ENCODE measurements at regions not wholly inside any gene's neighbourhood (a gene's known extent, or its start where the extent isn't known, plus 50 kb on each side); places are given as distances from the start of the nearest gene placed in this dataset.
"Not testable (repeated sequence)": the region's sequence is repeated elsewhere in the genome, so short reads cannot be mapped to it uniquely, and the experiment has no call there.

DNA sequence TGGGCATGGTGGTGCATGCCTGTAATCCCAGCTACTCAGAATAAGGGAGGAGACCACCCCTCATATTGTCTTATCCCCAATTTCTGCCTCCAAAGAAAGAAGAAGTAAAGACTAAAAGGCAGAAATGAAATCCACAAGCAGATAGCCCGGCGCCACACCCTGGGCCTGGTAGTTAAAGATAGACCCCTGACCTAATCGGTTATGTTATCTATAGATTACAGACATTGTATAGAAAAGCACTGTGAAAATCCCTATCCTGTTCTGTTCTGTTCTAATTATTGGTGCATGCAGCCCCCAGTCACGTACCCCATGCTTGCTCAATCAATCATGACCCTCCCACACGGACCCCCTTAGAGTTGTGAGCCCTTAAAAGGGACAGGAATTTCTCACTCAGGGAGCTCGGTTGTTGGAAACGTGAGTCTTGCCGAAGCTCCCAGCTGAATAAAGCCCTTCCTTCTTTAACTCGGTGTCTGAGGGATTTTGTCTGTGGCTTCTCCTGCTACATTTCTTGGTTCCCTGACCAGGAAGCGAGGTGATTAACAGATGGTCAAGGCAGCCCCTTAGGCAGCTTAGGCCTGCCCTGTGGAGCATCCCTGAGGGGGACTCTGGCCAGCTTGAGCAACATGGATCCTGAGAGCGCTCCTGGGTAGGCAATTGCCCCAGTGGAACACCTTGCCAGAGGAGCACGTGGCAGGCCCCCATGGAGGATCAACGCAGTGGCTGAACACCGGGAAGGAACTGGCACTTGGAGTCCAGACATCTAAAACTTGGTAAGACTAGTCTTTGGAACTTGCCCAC lies 188.7 kb upstream of the NDUFV2 start:
- DNase-seq = not testable (repeated sequence)

DNA sequence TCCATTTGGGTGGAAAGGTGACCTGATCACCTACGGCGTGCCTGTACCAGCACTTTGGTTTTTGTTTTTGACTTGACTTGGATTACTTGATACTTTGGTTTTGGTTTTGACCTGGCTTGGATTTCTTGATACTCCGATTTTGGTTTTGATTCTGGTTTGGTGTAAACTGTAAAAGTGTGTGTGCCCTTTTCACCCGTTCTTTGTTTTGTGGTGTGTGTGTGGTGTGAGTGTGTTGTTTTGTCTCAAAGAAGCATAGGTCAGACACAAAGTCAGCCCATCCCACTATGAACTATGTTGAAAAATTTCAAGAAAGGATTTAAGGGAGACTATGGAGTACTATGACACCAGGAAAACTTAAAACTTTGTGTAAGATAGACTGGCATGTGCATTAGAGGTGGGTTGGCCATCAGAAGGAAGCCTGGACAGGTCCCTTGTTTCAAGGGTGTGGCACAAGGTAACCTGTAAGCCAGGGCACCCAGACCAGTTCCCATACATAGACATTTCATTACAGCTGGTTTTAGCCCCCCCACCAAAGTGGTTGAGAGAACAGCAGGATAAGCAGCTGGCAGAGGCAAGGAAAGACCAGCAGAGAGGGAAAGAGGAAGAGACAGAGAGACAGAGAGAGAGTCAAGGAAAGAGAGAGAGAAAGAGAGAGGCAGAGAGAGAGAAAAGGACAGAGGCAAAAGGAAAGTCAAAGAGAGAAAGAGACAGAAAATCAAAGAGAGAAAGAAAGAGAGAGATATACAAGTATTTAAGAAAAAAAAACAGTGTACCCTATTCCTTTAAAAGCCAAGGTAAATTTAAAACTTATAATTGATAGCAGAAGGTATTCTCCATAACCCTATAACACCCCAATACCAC lies 187.9 kb upstream of the NDUFV2 start:
- DNase-seq = not testable (repeated sequence)

DNA sequence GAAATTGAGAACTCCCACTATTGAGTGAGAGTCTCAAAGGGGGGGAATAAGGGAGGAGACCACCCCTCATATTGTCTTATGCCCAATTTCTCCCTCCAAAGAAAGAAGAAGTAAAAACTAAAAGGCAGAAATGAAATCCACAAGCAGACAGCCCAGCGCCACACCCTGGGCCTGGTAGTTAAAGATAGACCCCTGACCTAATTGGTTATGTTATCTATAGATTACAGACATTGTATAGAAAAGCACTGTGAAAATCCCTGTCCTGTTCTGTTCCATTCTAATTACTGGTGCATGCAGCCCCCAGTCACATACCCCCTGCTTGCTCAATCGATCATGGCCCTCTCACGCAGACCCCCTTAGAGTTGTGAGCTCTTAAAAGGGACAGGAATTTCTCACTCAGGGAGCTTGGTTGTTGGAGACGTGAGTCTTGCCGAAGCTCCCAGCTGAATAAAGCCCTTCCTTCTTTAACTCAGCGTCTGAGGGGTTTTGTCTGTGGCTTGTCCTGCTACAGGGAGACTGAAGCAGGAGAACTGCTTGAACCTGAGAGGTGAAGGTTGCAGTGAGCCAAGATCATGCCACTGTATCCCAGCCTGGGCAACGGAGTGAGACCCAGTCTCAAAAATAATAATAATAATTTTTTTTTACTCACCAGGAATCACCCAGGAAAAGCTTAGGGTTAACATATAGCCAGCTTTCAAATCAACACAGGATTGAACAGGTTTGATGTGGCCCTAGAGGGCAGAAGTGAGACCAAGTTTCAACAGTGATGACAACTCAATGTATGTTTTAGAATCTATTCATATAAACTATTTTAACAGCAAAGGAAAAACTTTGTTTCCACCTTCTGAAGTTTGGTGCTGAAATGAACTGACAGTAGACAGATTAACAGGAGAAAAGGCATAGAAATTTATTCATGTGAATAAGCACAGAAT lies 181.4 kb upstream of the NDUFV2 start:
- DNase-seq = not testable (repeated sequence)

DNA sequence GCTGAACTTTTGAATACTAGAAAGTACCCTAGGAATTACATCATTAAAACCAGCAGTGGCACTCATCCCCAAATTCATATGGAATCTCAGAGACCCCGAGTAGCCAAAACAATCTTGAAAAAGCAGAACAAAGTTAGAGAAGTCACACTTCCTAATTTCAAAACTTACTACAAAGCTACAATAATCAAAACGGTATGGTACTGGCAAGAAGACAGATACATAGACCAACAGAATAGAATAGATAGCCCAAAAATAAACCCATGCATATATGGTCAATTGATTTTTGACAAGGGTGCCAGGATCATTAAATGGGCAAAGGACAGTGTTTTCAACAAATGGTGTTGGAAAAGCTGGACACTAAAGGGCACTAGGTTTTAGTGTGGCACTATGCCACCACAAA lies 176.0 kb upstream of the NDUFV2 start:
- no peak for DNase-seq

DNA sequence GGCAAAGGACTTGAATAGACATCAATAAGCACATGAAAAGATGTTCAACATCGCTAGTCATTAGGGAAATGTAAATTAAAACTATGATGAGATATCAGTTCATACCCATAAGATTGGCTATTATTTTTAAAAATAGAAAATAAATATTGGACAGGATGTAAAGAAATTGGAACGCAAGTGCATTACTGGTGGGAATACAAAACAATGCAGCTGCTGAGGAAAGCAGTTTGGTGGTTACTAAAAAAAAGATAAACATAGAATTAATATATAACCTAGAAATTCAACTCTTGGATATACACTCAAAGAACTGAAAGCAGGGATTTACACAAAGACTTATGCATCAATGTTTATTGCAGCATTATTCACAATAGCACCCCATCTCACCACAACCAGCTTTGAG lies 174.5 kb upstream of the NDUFV2 start:
- no peak for DNase-seq

DNA sequence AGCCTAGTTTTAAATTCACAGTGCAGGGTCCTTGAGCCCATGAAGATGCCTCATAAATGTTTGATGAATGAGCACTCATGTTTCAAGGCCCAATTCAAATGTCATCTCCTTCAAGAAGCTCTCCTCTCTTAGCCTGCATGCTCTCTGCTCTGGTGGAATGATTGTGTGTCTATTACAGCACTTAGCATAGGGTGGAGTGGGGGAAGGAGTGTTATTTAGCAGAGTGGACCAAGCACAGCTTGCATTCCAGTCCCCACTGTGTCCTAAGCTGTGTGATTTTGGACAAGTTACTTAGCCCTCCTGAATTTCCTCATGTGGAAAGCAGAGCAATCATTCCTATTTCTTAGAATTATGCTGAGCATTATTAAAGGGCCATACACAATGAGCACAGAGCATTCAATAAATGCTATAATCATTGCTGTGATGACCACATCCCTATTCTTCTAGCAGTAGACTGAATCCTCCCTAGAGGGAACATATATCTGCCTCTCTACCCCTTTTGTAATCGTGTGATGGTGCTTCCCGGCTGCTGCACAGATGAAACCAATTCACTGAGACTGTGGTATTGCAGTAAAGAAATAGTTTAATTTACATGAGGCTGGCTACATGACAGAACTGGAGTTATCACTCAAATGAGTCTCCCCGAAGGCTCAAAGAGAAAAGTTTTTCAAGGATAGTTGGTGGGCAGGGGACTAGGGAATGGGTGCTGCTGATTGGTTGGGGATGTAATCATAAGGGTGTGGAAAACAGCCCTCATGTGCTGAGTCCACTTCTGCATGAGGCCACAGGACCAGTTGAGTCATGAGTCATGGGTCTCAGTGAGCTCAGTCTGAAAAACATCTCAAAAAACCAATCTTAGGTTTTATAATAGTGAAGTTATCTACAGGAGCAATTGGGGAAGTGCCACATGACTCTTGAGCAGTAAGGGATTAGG lies 173.4 kb upstream of the NDUFV2 start:
- no peak for DNase-seq

DNA sequence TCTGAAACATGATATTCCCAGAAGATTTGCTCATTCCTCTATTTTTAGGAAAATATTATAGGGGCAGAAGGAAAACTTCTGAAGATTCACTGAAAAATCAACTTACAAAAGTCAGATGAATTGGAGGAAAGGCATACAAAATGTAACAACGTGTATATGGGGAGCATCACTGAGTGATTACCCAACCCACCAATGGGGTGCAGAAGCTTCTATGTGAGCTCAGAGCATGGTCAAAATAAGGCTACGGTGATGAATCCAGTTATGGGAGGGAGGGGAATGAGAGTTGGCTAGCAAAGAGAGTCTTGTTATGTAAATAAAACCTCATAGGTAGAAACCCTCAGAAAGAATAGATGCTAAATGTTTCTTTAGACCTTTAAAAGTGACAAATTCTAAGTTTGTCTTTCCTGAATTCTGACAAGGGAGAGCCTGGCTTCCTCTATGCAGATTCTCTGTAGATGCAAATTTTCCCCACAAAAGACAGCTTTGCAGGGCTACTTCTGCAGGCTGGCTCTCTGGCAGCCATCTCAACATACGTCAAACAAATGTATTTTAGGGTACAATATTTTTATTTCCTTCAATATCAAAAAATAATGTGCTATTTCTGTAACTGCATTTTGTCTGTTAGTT lies 171.4 kb upstream of the NDUFV2 start:
- no peak for DNase-seq

DNA sequence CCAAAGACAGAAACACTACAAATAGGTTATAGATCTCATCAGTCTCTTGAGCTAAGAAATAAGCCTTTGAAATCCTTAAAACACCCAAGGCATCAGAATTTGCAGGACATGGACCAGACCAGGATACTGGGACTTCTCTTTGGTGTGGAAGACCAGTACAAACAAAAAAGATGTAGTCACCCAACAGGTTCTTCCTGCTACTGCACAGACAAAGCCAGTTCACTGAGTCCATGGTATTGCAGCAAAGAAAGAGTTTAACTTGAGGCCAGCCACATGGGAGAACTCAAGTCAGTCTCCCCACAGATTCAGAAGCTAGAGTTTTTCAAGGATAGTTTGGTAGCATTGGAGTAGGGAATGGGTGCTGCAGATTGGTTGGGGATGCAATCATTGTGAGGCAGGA lies 169.6 kb upstream of the NDUFV2 start:
- DNase-seq = no peak

DNA sequence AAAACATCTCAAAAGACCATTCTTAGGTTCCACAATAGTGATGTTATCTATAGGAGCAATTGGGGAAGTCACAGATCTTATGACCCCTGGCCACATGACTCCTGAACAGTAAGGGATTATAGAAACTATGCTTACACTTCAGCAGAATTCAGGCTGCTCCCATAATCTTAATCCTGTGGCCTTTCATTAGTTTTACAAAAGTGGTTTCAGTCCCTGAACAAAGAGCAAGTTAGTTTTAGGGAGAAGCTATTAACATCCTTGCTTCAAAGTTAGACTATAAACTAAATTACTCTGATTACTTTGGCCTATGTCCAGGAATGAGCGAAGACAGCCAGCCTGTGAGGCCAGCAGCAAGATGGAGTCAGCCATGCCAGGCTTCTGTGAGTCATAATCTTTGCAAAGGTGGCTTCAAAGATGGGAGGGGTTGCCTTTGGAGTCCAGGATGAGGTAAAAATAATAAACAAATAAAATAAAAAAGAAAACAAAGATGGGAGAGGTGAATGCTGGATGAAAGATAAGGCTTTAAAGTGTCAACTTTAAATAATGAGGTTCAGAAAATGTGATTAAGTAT lies 168.7 kb upstream of the NDUFV2 start:
- no peak for DNase-seq

DNA sequence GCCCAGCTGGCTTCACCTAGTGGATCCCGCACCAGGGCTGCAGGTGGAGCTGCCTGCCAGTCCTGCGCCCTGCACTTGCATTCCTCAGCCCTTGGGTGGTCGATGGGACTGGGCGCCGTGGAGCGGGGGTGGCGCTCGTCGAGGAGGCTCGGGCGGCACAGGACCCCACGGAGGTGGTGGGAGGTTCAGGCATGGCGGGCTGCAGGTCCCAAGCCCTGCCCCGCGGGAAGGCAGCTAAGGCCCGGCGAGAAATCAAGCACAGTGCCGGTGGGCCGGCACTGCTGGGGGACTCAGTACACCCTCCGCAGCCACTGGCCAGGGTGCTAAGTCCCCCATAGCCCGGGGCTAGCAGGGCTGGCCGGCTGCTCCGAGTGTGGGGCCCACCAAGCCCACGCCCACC lies 167.2 kb upstream of the NDUFV2 start:
- DNase-seq = not testable (repeated sequence)

DNA sequence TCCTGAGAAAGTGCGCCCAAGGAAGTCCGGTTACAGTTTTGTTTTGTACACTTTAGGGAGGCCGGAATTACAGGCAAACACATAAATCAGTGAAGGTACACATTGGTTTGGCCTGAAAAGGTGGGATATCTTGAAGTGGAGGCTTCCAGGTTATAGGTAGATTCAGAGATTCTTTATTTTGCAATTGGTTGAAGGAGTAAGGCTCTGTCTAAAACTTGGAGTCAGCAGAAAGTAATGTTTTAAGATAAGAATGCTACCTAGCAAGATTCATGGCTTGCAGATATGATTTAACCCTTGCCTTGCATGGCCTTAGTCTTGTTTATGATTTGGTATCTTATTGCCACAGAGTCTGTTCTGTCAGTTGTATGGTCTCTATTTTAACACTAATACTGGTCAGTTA lies 165.9 kb upstream of the NDUFV2 start:
- DNase-seq = no peak

DNA sequence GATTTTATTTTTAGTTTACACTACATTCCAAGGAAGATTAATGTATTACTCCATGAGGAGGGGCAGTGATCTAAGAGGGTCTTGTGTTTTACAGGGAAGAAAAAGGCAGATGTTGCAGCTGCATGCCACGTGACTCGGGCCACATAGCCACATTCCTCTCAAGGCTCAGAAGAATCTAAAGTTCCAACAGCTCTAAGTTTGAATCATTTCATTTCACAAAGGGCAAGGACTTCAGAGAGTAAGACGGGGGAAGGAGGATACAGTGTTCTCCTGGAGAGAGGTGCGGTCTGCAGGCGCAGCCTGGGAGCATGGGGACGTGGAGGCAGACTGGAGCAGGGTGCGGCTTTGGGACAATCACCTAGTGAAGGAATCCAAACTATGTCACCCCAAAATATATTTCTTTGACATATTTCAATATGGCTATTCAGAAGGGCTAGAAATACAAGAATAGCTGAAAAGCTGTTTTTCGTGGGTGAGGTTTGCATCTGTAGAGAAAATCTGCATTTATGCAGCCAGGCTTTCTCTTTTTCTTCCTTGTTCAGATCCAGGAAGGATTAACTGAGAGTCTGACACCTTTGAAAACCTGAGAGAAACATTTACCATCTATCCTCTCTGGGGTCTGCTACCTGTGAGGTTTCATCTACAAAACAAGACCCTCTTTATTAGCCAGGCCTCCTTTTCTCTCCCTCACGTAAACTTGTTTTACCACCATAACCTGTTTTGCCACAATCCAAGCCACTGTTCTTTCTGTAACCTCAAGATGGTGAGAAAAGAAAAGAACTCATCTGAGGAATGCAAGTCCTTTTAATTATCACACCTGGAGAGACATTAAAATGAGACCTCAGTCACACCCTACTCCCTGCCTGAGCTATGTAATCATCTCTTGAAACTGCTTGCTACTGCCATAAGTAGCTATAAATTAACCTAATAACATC lies 165.1 kb upstream of the NDUFV2 start:
- DNase-seq = no peak

DNA sequence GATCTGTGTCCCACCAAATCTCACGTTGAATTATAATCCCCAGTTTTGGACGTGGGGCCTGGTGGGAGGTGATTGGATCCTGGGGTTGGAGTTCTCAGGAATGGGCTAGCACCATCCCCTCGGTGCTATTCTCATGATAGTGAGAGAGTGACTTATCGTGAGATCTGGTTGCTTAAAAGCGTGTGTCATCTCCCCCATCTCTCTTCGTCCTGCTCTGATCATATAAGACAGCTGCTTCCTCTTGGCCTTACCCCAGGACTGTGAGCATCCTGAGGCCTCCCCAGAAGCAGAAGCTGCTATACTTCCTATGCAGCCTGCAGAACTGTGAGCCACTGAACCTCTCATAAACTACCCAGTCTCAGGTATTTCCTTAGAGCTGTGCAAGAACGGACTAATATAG lies 163.7 kb upstream of the NDUFV2 start:
- DNase-seq = no peak

DNA sequence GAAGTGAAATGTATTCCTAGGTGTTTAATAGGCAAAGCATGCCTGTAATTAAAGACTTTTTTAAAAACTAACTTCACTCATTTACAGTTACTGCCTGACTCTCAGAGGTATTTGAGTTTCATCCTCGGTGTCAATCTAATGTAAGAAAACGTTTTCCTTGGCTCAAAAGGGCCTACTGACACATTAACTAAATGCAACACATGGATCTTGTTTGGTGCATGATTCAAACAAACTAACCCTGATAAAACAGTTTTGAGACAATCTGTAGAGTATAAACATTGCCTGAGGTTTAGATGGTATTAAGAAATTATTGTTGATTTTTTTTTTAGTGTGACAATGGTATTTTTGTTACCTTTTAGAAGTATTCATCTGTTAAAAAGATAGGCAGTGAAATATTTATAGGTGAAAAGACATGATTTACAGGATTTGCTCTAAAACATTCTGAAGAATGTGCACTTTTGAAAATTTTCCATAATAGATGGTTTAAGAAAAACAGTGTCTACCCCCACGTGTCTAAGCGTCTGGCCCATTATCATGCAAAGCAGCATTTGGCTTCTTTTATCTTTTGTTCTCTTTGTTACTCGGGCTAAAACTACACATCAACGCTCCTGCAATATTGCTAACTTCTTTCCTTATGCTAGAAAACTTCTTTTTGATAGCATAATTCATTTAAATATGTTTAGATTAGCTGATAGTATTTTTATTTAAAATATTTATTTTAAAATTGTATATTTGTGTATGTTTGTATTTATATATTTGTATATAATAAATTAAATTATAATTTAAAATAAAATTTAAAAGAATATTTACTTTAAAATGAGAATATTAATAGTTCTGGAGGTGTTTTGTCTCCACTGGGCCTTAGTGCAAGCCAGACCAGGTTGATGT lies 160.2 kb upstream of the NDUFV2 start:
- no peak for DNase-seq

DNA sequence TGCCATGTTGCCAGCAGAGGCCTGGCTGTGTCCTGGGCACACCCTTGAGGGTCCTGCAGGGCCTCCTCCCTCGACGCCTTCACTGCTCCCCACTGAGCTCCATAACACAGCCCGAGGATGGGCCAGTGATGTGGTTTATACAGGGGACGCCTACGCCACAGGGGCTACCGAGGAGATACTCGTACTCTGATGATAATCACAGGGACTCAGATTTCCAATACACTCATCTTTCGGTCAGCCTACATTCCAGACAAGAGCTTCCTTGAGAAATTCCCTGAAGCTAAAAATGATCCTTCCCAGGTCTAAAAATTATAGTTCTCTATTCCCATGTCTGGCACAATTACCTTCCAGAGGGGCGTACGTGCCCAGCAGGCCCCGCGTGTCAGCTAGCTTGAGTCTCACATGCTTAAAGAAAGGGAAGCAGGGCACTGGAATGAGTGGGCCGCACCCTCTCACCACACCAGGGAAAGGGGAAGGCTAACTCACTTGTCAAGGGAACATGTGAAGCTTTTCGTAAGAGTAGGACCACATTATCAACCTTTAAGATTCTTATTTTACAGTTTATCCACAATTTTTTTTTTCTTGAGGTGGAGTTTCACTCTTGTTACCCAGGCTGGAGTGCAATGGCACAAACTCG lies 159.5 kb upstream of the NDUFV2 start:
- DNase-seq = no peak

DNA sequence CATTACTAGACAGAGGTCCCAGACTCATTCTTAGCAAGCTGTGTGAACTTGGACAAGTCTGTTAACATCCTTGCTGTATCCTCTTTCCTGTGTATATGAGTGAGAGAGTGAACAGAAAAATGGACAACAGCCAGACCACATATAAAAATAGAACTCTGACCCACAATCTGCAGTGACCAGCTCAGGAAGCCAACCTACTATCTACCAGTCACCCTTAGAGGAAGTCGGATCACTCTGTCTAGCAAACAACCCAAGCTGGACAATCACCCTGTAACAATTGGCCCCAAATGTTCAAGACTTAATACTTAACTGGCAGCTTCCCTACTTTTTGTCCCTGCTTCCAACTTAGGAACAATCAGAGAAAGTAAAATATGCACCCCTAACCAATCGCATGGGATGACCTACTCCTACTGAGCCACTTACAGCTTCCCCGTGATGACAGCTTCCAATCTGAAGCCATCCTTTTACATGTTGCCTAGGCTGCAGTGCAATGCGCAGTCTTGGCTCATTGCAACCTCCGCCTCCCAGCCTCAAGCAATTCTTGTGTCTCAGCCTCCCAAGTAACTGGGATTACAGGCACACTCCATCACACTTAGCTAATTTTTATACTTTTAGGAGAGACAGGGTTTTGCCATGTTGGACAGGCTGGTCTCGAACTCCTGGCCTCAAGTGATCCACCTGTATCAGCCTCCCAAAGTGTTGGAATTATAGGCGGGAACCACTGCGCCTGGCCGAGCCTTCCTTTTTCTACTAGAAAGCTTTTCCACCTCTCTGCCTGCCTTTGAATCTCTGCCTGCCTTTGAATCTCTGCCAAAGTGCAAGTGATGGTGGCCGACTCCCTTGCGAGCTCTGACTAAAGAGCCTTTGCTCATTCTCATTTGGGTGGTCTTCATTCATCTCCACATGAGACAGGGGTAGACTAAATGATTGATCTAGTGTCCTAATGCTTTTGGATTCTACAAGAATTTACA lies 158.3 kb upstream of the NDUFV2 start:
- DNase-seq = no peak

DNA sequence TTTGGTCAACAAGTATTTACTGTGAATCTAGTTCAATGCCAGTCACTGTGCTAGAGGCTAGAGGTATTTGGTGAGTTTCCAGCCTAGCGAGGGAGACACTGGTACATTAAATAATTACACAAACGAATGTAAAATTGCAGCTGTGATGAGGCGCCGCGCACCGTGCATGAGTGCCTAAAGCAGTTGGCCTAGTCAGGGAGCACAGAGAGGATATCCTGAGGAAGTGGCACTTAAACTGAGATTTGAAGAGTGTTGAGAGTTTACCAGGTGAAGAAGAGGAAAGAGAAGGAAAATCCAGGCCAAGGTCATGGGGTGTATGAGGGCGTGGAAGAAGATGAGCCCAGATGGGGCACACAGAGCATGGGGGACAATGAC lies 157.6 kb upstream of the NDUFV2 start:
- no peak for DNase-seq

Data from activated T-cell treated with anti-CD3 and anti-CD28 coated beads for 4 hours (primary cell).